HG02571 (cell line): ENCODE measurements at regions not wholly inside any gene's neighbourhood (a gene's known extent, or its start where the extent isn't known, plus 50 kb on each side); places are given as distances from the start of the nearest gene placed in this dataset.
"Not testable (repeated sequence)": the region's sequence is repeated elsewhere in the genome, so short reads cannot be mapped to it uniquely, and the experiment has no call there.

Experiments used
- ATAC-seq: cut with Tn5 transposase; IDR thresholded peaks from one replicate; pipeline ENCODE4 v1.9.1; 2021; ENCODE audit warnings: mild to moderate bottlenecking, moderate library complexity; ENCODE audit not compliant: unreplicated experiment

DNA sequence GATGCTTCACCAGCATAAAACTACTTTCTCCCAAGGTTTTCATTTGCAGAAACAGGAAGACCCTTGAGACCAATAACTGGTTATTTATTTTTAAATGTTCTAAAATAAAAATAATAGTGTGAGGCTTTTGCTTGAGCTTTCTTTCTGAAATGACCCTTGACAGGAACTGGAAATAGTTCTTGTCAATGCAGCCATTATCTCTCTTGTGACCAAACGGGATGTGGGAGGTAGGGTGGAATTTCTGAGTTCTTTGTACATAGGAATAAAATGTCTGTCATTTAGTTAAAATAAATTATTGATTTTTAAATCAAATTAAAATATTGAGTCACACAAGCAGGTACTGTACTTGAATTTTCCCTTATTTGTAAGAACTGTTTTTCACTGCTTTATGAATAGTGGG lies 110.2 kb upstream of the CCN2 start:
- no peak for ATAC-seq

DNA sequence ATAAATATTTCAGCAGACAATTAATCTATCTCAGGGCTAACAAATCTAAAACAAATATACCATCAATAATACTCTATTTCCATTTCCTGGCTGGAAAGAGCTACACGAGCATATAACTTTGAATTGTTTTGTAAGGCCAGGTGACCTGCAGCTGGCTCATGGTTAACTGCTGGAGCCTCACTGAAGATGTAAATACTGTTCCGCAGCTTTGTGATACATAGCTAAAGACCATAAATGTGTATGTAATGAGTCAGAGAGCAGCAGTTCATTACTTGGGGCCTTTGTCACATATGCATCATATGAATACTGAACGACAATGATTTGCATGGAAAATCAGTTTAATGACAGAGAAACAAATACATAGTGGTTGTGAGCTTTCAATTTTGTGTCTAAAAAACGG lies 109.4 kb upstream of the CCN2 start:
- no peak for ATAC-seq

DNA sequence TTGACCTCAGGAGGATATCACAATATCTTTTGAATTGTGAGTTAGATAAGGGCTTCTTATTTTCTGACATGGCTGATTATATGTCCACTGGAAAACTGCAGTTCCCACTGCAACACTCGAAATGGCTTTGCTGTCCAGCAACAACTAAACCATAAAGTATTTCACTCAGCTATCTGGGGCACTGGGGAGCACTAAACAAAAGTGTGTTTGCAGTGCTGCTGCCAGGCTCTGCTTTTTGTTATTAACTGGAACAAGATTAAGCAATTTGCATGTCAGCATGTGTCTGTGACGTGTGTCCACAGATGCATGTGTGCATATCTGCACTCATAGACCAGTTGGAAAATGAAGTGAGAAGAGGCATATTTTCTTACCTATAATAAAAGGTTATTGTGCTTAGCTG lies 107.8 kb upstream of the CCN2 start:
- no peak for ATAC-seq

DNA sequence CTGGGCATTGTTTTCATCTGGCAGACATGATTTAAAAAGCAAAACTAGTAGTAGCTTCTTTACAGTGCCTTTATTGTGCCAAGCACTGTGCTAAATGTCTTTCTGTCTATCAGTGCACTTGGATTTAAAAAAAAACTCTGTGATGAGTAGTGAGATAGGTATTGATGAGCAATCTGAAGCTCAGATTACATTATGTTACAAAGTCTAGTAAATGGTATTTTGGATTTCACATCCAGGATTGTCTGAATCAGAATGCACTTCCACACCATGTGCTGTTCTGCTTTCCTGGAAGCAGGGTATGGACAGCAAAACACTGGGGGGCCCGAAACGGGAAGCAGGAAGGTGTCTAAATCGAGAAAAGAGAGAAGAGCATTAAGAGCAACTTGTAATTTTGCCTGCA lies 103.4 kb upstream of the CCN2 start:
- ATAC-seq: no peak

DNA sequence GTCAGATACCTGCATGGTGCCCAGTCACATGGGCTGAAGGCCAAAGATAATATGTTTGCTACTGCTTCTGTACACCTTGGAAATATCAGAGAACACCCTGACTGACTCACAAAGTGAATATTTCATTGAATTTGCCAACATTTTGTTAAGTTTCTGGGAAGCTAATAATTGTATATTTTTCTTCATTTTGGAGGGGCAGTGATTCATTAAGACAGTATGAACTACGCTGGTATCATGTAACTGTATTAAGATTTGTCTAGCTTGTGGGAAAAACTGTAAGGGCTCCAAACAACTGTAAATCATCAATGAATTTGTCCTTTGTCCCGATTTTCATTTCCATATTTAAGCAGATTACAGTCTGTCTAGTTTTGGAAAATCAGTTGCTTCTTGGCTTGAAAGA lies 102.3 kb upstream of the CCN2 start:
- no peak for ATAC-seq

DNA sequence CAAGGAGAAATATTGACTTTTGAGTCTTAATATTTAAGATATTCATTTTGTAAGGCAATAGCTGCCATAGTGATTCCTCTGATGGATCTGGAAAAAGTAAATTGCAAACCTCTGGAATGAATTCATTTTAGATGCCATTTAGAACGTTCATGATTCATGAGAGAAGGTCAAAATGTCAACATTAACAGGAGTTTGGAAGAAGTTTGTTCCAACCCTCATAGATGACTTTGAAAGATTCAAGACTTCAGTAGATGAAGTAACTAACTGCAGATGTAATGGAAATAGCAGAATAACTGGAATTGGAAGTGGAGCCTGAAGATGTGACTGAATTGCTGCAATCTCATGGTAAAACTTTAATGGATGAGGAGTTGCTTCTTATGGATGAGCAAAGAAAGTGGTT lies 100.9 kb upstream of the CCN2 start:
- no peak for ATAC-seq

DNA sequence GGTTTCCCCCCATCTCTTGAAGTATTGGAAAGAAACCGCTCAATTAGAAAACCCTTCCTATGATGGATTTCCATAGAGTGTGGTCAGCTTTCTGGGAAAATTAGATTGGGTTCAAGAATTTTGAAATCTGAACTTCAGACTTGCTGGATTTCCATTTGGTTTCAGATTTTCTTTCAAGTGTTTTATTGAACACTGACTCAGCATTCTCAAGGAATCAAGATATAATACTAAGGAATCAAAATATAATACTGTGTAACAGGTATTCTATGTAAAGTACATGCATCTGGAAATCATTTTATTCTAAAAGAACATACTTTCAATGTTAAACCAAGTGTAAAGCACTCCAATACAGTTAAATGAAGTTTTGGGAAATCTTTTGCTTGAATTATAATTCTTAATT lies 94.7 kb upstream of the CCN2 start:
- no peak for ATAC-seq

DNA sequence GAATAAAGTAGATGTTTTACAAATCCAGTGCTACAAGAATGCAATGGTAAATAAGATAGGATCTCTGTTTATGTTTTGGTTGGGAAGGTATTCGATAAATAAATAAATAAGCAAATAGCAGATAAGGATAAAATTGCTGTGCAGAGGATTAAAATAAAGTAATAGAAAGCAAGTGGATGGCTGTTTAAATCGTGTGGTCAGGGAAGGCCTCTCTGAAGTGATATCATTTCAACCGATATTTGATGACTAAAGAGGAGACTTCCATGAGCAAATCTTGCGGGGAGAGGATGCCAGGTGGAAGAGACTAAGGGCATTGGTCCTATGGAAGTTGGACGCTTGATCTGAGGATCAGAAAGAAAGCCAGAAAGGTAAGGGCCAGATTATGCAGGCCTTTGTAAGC lies 92.0 kb upstream of the CCN2 start:
- no peak for ATAC-seq

DNA sequence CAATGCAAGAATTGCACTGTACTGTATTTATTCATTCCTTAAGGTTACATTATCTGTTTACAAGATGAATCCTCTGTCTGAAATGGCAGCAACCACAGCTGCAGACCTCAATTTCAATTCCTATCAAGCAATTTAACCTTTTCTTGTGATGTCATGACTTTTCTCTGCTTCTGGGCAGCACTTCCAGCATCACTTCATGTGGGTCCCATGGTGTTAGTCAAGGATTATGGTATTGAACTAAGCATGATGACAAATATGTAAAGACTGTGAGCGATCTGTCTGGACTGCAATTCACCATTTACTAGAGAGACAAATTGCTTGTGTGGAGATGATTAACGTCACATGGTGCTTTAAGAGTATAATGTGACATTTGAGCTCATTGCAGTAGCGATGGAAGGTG lies 90.5 kb upstream of the CCN2 start:
- no peak for ATAC-seq

DNA sequence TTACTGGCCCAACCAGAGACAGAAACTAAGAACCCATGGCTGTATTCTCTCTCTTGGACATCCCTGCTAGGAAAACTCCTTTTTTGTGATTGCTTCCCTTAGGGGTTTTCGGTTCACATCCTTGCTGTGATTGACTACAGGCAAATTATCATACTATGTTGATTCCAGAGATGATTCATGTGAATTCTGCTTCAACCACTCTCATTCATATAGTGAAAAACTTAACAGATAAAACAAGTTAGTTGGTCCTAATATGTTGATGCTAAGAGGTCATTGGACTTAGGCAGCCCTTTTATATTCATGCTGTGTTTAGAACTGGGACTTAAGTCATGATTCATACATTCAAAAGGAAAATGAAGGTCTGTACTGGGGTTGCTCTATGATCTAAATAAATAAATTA lies 76.9 kb upstream of the CCN2 start:
- no peak for ATAC-seq

DNA sequence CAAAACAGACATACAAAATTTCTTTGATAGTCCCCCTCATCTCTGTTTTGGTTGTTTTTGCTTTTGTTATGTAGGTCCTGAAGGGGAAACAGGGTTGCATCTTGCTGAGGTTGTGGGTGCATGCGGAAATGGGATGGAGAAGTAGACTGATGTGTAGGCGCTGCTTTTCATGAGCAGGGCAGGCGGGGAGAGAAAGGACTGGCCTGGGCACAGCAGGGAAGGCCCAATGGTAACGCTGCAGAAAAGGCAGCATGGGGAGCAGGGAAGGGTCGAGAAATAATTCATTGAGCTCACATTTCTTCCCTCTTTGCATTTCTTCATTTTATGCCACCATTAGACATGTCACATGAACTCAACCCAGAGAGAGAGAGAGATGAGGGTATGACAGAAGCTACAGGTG lies 74.3 kb upstream of the CCN2 start:
- ATAC-seq: no peak

DNA sequence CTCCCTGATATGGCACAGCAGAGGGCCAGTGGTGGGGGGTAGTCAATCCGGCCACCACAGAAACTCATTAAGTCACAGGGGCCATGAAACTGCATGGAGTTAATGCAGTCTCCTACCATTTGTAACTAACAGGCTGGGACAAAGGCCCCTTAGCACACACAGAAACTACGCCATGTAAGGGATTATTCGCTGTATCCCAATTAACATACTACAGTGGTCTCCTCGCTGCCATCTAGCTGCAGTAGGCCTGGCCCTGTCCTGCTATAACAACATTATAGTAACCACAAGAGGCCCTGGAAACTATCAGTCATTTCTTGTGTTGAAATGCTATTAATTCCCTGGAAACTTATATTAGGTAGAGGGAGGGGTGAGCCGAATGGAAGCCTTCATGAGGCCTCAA lies 72.3 kb upstream of the CCN2 start:
- ATAC-seq: no peak

DNA sequence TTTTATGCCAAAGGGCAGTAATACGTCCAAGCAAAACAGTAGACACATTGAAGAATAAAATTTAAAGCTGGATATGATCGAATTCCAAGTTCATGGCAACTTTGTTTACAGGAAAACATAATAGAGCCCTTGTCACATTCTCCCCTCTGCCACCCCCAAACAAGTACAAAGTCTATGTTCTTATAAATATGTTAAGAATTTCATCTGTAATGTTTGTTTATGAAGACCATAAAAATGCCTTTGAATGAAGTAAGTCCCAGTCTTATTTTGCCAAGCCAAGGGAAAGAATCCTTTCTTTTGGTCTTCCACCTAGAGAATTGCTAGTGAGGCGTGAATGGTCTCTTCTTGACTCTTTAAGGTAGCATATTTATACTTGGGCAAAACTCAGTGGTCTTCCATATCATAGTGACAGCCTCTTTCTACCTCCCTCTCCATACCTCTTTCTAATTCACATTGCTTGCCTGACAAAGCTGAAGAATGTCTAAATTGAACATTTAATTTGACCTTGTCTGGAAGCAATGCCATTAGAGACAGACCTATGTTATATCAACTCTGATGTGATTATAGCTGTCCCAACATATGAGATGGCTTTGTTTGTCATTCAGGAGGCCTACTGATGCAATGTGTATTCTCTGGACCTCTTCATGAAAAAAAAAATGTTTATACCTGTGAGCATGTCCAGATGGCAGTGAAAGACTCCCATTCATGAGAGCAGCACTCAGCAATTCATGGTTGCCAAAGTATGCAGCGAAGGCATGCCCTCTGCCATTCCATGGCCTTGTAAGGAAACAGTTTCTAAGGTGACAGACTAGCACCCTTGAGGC lies 70.6 kb upstream of the CCN2 start:
- no peak for ATAC-seq

DNA sequence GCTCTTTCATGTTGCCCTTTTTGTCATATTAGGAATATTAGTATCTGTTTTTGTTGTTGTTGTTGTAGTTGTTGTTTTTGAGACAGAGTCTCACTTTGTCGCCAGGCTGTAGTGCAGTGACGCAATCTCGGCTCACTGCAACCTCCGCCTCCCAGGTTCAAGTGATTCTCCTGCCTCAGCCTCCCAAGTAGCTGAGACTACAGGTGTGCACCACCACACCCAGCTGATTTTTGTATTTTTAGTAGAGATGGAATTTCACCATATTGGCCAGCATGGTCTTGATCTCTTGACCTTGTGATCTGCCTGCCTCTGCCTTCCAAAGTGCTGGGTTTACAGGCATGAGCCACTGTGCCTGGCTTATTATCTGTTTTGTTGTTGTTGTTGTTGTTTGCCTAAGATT lies 69.7 kb upstream of the CCN2 start:
- not testable (repeated sequence) for ATAC-seq

DNA sequence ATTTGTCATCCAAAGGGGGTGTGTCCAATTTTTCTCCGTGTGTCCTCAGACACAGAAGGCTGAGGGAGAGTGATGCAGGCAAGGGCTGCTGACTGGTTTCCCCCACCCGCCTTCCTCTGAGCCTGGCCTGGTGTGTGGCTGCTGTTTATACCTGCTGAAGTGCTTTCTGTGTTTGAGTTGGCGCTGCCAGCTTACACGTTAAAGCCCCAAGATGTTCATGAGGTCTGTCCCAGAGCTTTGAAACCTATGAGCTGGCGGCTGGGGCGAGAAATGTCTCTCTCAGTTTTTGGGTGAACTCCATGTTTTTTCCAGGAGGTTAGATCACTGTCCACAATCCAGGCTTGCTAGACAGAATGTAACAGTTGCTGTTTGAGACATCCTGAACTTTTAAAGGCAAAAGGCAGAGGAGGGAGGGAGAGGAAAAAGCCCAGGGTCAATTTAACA lies 69.0 kb upstream of the CCN2 start:
- ATAC-seq: no peak

DNA sequence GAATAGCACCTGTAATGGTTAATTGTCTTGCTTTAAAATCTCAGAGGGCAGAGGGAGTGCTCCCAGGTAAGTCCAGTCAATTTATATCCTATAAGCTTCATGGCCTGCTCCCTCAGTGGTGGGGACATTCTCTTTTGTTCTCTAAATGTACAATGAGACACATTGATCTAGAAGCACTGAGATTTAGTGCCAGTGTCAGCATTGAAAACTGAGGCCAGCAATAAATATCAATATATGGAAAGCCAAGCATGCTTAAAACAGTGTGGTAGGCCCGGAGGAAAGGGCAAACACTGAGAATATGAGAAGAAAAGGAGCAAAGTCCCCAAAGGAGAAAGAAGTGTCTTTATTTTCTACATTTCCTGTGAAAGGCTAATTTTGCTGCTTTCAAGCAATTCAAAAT lies 68.4 kb upstream of the CCN2 start:
- ATAC-seq: no peak

DNA sequence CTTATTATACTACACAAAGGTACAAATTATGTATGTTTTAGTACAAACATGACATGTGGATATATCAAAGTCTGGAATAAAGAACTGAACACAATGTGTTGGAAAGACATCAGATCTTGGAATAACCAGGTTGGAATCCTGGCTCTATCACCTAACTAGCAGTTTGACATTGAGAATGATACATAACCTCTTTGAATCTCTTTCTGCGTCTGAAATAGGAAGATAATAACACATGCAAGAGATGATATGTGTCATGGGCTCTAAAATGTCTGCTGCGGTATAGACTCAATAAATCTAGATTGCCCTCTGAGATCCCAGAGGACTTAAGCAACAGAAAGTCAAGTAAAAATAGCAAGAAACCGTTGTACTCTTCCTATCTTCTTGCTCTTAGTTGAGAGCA lies 66.8 kb upstream of the CCN2 start:
- ATAC-seq: no peak

DNA sequence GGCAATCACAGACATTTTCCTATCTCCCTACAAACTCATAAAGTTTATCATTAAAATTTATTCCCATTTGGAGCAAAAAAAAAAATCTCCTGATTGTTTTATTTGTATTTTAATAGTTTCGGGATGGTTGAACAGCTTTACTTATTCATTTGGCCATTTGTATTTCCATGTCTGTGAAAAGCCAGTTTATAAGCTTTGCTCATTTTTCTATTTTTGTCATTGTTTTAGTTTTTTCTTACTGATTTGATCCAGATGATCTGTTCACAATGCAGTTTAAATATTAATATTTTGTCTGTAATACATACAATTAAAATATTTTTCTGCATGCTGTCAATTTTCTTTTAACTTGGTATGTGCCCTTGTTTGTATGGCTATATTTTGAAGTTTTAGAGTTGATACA lies 65.2 kb upstream of the CCN2 start:
- ATAC-seq: no peak

DNA sequence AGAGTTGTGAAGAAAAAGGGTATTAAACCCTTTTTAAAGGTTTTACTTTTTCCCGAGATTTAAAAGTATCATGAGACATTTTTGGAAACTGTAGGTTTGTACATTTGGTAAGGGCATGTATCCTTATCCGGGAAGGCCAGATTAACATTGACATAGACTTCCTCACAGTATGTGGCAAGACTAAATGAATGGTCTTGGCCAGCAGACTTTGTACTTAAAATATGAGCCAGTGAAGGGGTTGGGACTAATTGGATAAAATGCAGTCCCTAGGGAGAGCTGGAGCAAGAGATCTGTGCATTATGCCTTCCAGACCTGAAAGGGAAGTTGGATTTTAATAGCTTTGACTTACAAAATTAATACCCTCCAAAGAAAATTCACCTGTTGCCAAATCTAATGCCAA lies 60.4 kb upstream of the CCN2 start:
- ATAC-seq: no peak

DNA sequence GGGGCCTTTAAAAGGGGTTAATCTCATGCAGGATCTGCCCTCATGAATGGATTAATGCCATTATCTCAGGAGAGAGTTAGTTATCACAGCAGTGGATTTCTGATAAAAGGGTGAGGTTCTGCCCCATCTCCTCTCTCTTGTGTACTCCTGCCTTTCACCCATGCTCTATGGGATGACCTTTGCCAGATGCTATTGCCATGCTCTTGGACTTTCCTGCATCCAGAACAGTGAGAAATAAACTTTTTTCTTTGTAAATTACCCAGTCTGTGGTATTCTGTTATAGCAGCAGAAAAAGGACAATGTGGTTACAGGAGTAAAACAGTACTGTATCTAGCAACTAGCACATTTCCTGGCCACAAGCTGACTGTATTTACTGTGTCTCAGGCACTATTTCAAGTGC lies 58.0 kb upstream of the CCN2 start:
- no peak for ATAC-seq

DNA sequence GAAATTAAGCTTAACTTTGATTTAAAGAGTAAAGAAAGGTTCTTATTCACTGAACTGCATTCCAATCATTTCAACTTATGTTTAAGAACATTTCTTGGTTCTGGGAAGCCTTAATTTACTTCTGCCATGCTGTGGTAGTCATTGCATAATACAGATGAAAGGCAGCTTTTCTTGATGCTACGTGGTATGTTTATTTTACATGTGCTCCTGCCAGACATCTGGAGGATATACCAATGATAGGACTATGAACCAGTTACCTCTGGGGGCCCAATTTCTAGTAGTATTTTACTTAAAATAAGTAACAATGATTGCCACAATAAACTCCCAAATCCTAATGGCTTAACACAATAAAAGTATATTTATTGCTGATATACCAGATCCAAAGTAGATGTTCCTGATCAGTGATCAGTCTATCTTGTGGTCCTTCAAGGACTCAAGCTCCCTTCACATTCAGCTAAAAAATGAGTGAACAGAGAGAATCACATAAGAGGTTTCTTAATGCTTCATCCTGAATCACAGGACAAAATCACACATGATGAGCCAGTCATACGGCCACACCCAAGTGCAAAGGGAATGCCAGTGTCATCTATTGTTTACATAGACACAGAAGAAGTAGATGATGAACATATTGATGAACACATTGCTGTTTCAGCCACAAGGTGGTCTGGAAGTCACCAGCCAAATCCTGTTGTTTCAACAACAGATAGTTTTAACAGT lies 56.5 kb upstream of the CCN2 start:
- no peak for ATAC-seq

DNA sequence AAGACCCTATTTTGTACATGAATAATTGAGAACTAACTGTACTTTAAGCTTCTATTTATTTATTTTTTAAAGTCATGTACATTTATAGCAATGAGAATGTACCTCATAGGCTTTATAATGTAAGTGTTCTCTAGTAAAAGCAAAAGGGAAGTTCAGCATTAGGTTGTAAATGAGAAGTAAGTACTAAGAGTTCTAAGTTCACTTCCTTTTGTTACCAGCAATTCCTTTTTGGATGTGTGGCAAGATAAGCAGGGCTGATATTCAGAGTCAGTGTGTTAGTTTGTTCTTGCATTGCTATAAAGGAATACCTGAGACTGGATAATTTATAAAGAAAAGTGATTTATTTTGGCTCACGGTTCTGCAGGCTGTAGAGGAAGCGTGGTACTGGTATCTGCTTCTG lies 54.0 kb upstream of the CCN2 start:
- ATAC-seq: no peak

DNA sequence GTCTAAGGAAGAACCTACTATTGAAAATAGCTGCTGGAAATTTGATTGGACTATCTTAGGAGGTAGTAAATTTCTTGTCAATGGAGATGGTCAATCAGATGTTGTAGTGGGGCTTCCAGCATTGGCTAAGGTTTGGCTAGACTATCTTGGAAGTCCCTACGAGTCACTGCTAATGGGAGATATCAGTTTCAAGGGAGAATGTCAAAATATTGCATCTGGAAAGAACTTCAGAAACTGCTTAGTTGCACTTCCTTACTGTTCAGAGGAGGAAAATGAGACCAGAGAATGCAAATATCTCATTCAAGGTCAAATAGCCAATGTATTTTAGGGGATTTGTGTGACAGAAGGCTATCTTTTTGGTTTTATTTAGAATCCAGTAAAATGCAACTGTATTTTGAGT lies 53.5 kb upstream of the CCN2 start:
- no peak for ATAC-seq
